ENCODE measurements at regions not wholly inside any gene's neighbourhood (a gene's known extent, or its start where the extent isn't known, plus 50 kb on each side); places are given as distances from the start of the nearest gene placed in this dataset.

DNA sequence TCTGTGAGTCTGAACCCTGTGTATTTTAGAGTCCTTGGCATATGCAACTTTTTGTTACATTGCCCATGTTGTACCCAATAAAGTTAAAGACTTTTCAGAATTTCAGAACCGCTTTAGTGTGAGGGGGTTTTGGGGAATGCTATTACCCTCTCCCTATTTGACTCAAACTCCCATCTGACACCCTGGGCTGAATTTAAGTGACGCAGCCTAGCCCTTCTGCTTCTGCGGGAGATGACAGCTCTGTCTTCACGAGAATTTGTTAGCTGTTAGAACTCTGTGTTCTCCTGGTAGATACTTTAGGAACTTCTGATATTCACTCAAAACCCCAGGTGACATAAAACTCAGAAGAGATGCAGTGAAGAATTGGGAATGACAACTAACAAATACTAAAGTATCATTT lies 500.6 kb upstream of the ID4 start:
- TF ChIP-seq POLR2A (conservative IDR thresholded peaks at IDR 0.05) (no peak), TRIM24 (IDR thresholded peaks at IDR 0.05) (no peak), ILF3 (IDR thresholded peaks at IDR 0.05; ENCODE audit: borderline replicate concordance) (no peak), PCBP2 (IDR thresholded peaks at IDR 0.05; ENCODE audit: low read depth, low read length, poor library complexity, severe bottlenecking) (no peak), BCL6 (CRISPR knock-in tag; IDR thresholded peaks at IDR 0.05) (no peak), KDM5B (IDR thresholded peaks at IDR 0.05; ENCODE audit: insufficient replicate concordance, low read depth, low read length) (no peak), ZNF75A (CRISPR knock-in tag; IDR thresholded peaks at IDR 0.05) (no peak), POLR2AphosphoS5 (IDR thresholded peaks at IDR 0.05; ENCODE audit: control insufficient read depth, insufficient read depth, low read depth, low read length) (no peak), CAMTA2 (CRISPR knock-in tag; conservative IDR thresholded peaks at IDR 0.05) (no peak)
- TF ChIP-seq, protein P1, sequence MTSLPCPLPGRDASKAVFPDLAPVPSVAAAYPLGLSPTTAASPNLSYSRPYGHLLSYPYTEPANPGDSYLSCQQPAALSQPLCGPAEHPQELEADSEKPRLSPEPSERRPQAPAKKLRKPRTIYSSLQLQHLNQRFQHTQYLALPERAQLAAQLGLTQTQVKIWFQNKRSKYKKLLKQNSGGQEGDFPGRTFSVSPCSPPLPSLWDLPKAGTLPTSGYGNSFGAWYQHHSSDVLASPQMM (CRISPR knock-in tag; IDR thresholded peaks at IDR 0.05), result no peak
- TF ChIP-seq, protein P2, sequence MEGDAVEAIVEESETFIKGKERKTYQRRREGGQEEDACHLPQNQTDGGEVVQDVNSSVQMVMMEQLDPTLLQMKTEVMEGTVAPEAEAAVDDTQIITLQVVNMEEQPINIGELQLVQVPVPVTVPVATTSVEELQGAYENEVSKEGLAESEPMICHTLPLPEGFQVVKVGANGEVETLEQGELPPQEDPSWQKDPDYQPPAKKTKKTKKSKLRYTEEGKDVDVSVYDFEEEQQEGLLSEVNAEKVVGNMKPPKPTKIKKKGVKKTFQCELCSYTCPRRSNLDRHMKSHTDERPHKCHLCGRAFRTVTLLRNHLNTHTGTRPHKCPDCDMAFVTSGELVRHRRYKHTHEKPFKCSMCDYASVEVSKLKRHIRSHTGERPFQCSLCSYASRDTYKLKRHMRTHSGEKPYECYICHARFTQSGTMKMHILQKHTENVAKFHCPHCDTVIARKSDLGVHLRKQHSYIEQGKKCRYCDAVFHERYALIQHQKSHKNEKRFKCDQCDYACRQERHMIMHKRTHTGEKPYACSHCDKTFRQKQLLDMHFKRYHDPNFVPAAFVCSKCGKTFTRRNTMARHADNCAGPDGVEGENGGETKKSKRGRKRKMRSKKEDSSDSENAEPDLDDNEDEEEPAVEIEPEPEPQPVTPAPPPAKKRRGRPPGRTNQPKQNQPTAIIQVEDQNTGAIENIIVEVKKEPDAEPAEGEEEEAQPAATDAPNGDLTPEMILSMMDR (IDR thresholded peaks at IDR 0.05 in 2 of 3, conservative IDR thresholded peaks at IDR 0.05 in 1 of 3; ENCODE audit: insufficient read depth in 2 of 3, low read depth in 1 of 3, low read length in 3 of 3), result no peak
- TF ChIP-seq, protein P3, sequence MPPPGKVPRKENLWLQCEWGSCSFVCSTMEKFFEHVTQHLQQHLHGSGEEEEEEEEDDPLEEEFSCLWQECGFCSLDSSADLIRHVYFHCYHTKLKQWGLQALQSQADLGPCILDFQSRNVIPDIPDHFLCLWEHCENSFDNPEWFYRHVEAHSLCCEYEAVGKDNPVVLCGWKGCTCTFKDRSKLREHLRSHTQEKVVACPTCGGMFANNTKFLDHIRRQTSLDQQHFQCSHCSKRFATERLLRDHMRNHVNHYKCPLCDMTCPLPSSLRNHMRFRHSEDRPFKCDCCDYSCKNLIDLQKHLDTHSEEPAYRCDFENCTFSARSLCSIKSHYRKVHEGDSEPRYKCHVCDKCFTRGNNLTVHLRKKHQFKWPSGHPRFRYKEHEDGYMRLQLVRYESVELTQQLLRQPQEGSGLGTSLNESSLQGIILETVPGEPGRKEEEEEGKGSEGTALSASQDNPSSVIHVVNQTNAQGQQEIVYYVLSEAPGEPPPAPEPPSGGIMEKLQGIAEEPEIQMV (tag; conservative IDR thresholded peaks at IDR 0.05; ENCODE audit: low read depth), result no peak
- TF ChIP-seq, protein P4, sequence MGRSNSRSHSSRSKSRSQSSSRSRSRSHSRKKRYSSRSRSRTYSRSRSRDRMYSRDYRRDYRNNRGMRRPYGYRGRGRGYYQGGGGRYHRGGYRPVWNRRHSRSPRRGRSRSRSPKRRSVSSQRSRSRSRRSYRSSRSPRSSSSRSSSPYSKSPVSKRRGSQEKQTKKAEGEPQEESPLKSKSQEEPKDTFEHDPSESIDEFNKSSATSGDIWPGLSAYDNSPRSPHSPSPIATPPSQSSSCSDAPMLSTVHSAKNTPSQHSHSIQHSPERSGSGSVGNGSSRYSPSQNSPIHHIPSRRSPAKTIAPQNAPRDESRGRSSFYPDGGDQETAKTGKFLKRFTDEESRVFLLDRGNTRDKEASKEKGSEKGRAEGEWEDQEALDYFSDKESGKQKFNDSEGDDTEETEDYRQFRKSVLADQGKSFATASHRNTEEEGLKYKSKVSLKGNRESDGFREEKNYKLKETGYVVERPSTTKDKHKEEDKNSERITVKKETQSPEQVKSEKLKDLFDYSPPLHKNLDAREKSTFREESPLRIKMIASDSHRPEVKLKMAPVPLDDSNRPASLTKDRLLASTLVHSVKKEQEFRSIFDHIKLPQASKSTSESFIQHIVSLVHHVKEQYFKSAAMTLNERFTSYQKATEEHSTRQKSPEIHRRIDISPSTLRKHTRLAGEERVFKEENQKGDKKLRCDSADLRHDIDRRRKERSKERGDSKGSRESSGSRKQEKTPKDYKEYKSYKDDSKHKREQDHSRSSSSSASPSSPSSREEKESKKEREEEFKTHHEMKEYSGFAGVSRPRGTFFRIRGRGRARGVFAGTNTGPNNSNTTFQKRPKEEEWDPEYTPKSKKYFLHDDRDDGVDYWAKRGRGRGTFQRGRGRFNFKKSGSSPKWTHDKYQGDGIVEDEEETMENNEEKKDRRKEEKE (IDR thresholded peaks at IDR 0.05; ENCODE audit: borderline replicate concordance in 1 of 2, control insufficient read depth in 1 of 2, low read depth in 2 of 2, low read length in 1 of 2), result no peak
